Stimulated activated naive CD8-positive, alpha-beta T cell treated with anti-CD3 and anti-CD28 coated beads, Interleukin-15, Interleukin-2, amounts not matched to agents 100 U/mL and 50 U/mL, for 24 hours (primary cell): ENCODE measurements at regions not wholly inside any gene's neighbourhood (a gene's known extent, or its start where the extent isn't known, plus 50 kb on each side); places are given as distances from the start of the nearest gene placed in this dataset.

Source experiments
- ATAC-seq: fragments of 150-1000 bp; cut with Tn5 transposase; one replicate; pipeline ENCODE4 v1.10.0; 2021
- DNase-seq: peaks from one replicate; pipeline ENCODE4 v3.0.0; 2021

- DNase-seq (no peak), ATAC-seq (no peak)
These were observed 218.5 kb upstream of the CADM1 start for GRCh38 chr11:115722711-115723110.

DNA sequence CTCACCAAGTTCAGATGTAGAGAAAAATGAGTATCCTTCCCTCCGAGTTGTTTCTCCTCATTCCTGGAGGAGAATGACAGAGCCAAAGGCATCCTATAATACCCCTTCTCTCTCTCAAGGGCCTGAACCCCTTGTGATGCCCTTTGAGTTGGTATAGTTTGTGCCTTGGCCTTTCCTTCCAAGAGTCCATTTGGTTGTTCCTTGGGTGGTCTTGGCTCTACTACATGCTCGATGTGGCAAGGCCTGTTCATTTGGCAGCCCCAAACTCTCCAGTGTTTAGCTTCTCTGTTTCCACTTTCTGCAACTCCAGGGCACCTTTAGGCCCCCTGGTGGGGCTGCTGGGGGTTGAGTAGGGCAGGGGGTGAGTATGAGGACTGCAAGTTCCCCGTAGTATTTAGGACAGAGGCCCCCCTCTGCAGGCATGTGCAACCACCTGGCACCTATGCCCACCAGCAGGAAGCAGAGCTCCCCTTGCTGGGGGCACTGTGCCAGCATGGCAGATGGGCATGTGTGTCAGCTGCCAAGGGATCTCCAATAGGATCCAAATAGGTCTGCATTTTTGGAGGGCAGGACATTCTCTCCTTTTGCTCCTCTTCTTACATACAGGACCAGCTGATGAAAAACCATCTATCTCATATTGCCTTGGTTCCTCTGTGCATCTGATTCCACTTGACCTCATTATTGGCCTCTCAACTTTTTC lies 217.2 kb upstream of the CADM1 start:
- ATAC-seq = no peak

GRCh38 chr11:115720602-115721245 lies 216.5 kb upstream of the CADM1 start:
- DNase-seq (no peak), ATAC-seq (no peak)

More for the DNA sequence above, 217.2 kb upstream of the CADM1 start:
- DNase-seq = no peak

GRCh38 chr11:115718945-115719344 lies 214.7 kb upstream of the CADM1 start:
- no peak for ATAC-seq
- DNase-seq = no peak

DNA sequence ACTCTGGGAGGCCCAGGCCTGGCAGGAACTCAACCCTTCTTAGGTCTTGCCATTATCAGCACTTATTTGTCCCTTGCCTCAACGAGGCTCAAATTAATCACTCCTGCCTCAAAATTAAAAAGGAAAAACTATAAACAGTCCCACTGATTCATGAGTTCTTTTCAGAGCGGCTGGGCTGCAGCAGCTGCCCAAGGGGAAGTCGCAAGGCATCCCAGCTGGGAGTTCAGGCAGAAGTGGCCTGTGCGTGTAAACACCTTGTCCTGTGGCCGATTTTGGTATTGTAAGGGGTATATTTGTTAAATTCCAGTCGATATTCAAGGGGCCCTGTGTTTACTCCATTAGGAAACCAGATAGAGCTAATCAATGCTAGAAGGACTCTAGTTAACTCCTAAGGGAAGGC lies 213.9 kb upstream of the CADM1 start:
- DNase-seq (no peak), ATAC-seq (no peak)

DNA sequence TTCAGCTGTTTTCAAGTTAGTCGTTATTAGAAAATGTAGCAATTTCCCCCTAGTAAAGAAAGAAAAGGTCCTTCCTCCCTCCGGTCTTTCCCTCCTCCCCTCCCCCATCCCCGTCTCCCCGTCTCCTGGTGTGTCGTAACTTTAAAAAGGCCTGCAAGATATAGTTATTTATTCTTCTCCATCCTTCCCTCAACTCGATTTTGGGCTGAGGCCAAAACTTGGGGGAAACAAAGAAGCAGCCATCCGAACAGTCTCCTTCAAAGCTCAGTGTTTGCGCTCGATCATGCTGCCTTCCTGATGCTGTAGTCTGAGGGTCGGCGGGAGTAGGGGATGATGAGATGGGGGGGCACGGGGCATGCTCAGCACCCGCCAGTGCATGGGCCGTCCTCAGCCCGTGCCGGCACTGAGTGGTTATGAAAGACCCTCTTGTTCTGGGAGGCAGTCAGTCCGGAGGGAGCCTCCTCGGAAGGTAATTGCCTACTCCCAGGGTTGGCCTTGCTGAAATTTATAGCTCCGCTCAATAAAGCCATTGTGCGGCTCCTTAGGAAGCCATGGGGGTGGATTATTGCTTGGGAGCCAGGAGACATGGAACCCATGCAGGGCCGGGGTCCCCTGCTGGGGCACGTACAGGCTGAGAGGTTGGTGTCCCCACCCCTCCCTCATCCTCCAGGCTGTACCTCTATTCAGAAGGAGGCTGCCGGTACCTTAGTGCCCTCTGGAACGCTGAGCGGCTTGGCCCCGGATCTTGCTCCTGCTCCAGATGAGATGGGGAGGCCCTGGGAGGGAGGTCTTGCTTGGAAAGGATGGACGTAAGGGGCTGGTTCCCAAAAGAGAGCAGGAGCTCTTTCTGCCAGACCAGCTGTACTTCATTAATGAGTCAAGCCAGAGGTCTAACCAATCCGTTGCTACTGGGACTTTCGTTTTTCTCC lies 212.7 kb upstream of the CADM1 start:
- DNase-seq (no peak), ATAC-seq (no peak)

DNA sequence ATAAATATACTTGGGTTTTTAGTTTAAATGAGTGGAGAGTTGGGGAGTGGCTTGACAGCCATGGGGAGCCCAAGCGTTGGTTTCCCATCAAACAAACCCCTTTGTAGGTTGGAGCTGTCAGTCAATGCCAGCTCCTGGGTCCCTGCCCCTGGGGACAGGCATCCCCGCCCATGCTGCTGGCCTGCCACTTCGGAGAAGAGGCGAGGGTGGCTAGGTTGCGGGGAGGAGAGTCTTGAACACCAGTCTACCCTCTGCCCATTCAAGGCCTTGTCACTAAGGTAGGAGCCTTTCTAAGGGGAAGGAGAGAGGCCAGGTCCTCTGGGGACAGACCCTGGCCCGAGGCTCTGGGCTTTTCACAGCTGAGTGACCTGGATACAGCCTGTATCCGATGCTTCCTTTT lies 211.9 kb upstream of the CADM1 start:
- ATAC-seq (no peak), DNase-seq (no peak)

- no peak for DNase-seq
- no peak for ATAC-seq
These were observed 211.1 kb upstream of the CADM1 start for GRCh38 chr11:115715251-115715770.

DNA sequence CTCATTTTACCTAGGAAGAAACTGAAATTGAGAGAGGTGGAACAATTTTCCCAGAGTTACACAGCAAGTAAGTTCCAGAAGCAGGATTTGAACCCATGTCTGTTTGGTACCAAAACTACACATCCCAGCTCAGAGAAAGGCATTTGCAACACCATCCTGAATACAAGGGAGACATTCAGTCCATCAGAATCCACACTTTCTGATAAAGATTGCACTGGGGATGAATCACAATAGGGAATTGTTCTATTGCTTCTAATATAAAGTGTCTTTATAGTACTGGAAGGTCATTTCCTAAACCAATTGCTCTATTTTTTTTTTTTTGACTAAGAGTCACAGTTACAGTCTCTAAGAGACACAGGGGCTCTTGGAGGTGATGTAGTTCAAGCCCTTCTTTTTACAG lies 208.1 kb upstream of the CADM1 start:
- no peak for DNase-seq
- ATAC-seq = no peak

GRCh38 chr11:115710980-115711379 lies 206.8 kb upstream of the CADM1 start:
- no peak for ATAC-seq
- no peak for DNase-seq

DNA sequence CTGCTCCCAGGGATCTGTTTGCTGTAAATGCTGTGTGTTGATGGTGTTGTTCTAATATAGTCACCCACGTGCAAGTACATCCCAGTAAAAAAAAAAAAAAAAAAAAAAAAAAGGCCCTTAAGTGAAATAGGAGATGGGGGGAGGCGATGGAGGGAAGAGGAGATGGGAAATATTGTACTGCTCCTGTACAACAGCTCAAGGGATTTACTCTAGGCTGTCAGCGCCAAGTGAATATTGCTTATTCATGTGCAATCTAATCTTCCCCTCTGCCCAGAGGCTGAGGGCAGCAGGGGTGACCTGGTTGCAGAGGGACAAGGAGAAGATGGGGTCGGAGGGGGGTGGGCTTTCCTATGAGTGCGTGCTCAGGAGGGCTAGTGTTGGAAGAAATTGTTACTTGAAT lies 206.2 kb upstream of the CADM1 start:
- no peak for ATAC-seq
- no peak for DNase-seq

GRCh38 chr11:115709297-115709696 lies 205.1 kb upstream of the CADM1 start:
- no peak for ATAC-seq
- DNase-seq = no peak

- ATAC-seq (no peak), DNase-seq (no peak)
These were observed 203.1 kb upstream of the CADM1 start for GRCh38 chr11:115707180-115707905.

DNA sequence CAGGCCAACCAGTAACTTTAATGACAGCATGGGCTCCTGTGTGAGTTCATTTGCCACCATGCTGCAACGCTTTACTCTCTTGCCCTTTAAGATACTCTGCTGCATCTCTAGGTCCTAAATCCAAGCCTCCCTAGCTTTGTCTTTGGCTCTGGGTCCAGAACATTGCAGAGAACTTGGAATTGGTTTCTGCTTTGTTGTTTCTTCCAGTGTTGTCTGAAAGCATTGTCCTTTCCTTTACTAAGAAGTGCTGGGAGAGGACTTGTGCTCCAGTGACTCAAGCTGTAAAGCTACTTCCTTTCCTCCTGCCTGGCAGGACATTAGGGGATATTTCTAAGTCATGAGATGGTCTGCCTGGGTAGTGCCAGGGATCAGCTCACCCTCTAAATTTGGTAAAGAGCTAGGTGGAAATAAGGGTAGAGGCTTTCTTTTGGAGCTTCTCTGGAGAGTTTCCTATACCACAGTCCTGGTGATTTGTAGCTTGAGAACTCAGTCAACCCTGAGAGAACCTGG lies 202.5 kb upstream of the CADM1 start:
- DNase-seq = no peak
- no peak for ATAC-seq

DNA sequence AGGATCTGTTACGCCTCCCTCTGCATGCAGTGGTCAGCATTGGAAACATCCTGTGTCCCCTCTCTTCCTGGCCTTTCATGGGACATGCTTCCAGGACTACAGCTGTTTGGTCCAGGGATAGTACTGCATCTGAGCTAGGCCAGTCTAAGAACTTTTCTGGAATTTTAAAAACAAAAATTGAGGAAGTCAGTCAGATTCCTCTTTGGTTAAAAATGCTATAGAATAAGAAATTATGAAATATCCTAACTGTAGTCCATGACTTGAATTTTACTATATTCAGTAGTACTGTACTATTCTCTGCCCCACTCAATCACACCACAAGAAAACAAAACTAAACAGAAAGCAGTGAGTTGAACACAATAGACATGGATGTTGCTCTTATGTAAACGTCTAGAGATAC lies 201.0 kb upstream of the CADM1 start:
- DNase-seq = no peak
- no peak for ATAC-seq

- DNase-seq = no peak
- no peak for ATAC-seq
These were observed 197.0 kb upstream of the CADM1 start for GRCh38 chr11:115700981-115701875.

GRCh38 chr11:115700496-115700895 lies 196.3 kb upstream of the CADM1 start:
- no peak for DNase-seq
- no peak for ATAC-seq

DNA sequence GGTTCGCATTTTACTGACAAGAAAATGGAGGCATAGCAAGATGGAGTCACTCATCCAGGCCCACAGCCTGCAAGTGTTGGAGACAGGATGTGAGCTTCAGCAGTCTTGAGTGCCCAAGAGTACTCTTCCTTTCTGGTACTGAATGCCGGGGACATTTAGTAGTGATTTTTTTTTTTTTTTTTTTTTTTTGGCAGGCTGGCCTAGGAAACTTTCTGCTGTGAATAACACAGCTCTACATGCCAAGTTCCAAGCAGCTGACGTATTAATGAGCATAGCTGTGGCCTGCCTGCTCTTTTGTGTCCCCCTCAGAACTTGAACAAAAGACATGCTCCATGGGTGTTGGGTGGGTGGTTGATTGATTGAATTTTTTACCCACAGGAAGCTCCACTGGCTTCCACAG lies 195.5 kb upstream of the CADM1 start:
- ATAC-seq = no peak
- no peak for DNase-seq

DNA sequence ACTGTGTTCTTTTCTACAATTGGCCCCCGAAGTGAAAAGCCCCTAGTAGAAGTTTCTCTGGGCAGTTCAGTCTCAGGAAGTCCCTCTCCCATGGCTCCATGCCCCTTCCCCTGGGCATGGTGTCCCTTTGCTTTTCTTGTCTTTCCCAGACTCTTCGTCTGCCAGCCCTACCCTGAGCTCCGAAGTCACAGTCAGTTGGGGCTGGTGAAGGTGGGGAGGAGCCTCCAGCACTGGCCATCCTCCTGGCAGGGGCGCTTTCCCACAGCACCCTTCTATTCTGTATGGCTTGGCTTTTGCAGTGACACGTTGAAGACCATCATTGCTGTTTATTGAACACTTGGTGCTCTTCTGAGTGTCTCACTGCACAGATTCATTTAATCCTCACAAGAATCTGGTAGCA lies 195.1 kb upstream of the CADM1 start:
- ATAC-seq (no peak), DNase-seq (no peak)

- DNase-seq (no peak), ATAC-seq (no peak)
These were observed 194.0 kb upstream of the CADM1 start for GRCh38 chr11:115698243-115698642.

DNA sequence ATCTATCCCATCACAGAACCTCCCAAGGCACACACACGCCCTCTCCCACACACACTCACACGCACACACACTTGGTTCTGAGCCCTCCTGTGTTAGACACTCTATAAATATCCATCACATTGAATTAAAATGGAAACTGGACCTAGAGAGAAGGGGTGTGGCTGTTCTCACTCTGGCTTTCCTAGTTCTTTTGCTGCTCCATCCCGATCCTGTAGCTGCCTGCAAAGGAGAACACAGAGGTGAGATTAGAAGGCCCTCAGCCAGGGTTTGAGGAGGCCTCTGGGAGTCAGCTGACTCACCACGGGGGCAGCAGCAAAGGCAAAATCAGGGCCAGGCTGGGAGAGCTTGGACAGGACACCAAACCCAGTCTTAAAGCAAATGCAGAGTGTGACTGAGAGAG lies 192.3 kb upstream of the CADM1 start:
- DNase-seq (no peak), ATAC-seq (peak; percentile 19)
